Fibroblast of skin of left biceps (primary cell): ENCODE measurements at regions not wholly inside any gene's neighbourhood (a gene's known extent, or its start where the extent isn't known, plus 50 kb on each side); places are given as distances from the start of the nearest gene placed in this dataset.
"Not testable (repeated sequence)": the region's sequence is repeated elsewhere in the genome, so short reads cannot be mapped to it uniquely, and the experiment has no call there.

Source experiments
- DNase-seq, 2 experiments: peaks; one replicate each; pipeline ENCODE4 v3.0.0-alpha.2; 2013; ENCODE audit warnings: low read depth in 2 of 2

DNA sequence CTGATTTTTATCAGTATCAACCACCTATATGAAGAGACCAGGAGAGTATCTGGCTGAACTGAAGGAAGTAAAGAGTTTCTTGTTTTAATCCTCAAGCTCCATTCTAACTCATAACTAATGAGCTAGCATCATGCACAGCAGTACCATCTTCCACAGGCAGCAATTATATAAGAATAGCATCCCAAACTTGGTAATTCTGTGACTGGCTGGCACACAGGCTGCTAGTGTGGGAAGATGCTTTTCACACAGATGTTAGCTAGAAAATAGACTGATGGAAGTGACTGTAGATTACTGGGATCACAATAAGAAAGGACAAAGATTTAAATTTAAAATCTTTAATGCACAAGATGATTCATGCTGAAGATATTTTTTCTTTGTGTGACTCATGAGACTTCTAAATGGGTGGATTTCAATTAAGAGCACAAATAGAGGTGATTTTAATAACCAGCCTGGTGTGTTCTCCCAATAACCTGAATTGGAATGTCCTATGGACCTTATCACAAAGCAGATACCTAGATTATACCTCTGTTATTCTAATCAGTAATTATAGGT lies 417.7 kb upstream of the ATXN7L3B start:
- DNase-seq, result no peak

DNA sequence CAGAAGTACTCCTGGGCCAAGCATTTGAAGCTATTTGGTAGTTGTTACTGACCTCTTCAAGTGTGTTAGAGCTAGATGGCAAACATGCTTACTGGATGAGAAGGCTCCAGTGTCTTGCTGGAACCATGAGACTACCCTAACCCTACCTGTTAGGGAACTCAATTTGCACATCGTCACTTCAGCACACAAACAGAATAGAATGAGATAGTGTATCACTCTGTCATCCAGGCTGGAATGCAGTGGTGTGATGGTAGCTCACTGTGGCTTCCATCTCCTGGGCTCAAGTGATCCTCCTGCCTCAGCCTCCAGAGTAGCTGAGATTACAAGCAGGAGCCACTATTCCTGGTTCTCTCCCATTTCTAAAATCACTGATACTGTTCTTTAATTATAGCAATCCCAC lies 417.0 kb upstream of the ATXN7L3B start:
- DNase-seq, result no peak

DNA sequence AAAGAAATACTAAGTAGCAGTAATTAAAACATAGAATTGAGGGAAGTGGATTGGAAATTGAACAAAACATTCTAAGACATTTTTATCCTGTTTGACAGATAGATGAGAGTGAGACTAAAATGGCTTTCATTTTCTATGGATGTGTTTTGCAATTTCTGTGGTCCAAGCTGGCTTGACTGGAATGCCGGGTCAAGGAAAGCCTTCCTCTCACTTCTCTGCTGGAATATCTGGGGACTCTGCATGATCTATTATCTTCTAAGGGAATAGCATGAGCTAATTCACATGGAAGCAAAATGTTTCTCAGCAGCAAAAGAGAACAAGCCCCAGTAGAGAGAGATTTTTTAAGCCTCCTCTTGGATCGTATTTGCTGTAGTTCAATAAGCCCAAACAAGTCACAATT lies 407.9 kb upstream of the ATXN7L3B start:
- DNase-seq, result no peak

DNA sequence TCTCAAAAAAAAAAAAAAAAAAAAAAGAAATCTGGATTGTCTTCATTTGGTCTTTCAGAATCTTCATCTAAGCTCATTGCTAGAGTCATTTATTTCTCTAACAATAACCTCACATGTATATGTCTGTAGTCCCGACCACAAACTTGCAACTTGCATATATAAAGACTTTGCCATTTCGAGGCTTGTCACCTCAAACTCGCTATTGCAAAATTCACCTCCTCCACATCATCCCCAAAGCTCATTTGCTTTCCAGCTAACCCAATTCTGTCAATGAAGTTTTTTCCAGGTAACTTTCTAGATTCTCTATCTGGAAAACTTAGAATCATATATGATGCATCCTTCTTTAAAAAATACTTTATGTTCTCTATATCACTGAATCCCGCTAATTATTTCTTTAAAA lies 393.2 kb upstream of the ATXN7L3B start:
- no peak for DNase-seq

DNA sequence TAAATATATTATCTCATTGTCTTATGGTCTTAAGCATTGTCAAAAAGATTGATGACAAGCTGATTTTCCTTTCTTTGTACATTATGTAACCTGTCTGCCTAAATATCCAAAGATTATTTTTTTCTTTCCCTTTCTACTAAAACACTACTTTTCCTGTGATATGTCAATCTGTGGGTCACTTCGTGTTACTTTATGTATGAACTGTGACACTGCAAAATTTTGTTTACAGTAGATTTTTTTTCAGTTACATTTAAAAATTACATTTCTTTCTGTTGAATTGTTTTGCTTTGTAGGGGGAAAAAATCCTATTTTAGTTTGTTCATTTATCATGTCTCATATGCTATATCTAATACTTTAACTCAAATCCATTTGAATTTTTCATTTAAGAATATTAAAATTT lies 392.3 kb upstream of the ATXN7L3B start:
- no peak for DNase-seq

DNA sequence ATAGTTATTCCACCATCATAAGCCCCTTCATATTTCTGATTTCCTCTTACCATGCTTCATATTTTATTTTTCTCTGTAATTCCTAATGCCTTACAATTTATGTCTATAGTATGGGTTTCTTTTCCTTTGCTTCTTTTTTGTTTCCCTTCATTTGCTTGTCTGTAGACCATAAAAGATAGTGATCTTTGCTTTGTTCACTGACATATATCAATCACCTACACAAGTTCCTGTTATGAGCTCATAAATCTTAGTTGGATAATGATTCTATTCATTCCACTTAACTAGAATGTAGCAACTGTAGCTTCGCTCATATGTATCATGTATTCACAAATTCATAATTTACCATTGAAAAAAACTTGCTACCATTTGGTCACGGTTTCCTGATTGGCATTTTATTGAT lies 388.8 kb upstream of the ATXN7L3B start:
- DNase-seq, result no peak

DNA sequence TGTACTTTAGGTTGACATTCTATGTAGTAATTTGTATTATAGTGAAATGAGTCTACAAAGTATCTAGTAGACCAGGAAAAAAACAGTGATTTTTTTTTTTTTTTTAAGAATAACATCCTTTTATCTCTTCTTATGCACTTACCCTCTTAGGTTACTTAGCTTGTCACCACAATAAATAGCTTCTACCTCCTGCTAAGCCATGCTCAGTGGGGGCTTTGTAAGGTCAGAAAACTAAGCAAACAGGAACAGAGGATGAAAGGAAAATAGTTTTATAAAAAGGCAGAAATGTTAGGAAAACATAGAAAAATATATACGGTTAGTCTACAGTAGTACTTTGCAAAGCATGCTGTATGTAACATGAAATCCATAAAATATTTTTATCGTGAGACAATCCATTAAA lies 385.3 kb upstream of the ATXN7L3B start:
- DNase-seq, result no peak

DNA sequence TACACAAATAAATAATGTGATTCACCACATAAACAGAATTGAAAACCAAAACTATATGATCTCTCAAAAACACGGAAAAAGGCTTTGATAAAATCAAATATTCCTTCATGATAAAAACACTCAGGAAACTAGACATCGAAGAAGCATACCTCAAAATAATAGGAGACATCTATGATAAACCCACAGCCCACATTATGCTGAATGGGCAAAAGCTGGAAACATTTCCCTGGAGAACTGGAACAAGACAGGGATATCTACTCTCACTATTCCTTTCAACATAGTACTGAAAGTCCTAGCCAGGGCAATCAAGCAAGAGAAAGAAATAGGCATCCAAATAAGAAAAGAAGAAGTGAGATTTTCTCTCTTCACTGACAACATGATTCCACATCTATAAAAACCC lies 371.5 kb upstream of the ATXN7L3B start:
- no peak for DNase-seq

DNA sequence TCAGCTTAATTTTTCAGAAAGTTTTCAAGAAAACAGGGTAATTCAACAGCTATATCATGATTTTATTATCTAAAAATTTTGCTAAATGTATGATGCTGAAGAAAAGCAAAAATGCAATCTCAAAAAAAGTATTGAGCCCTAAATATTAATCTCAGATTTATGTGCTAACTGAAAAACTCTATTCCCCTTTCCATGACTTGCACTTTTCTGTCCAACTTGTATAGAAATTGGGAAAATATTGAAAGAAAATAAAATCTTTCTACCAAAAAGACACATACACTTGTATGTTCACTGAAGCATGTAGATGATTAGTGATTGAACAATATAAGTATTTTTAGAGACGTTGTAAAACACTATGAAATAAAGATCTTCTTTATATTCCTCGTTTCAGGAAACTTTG lies 368.0 kb upstream of the ATXN7L3B start:
- DNase-seq, result no peak

DNA sequence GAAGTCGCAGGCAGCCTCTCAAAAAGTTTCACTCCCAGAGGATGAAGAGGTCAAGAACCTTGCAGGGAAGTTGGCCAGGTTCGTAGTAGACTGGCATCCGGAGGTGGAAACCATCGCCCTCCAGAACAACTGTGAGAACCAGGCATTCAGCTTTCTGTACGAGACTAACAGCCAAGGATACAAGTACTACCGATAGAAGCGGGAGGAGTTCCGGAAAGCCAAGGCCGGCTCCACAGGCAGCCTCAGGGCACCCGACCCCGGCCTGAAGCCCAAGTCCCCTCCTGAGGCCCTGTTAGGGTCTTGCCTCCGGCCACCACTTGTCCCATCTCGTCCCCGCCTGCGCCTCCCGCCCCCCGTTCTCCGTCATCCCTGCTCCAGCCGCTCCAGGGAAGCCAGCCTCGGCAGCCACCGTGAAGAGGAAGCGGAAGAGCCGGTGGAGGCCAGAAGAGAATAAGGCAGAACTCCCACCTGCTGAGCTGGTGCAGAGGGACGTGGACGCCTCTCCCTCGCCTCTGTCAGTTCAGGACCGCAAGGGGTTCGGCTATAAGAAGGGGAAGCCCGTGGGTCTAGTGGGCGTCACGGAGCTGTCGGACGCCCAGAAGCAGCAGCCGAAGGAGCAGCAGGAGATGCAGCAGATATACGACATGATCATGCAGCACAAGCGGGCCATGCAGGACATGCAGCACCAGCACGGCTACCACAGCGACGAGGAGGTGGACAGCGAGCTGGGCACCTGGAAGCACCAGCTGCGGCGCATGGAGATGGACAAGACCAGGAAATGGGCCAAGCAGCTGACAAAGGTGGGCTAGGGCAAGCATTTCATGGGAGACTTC lies 366.8 kb upstream of the ATXN7L3B start:
- no peak for DNase-seq

DNA sequence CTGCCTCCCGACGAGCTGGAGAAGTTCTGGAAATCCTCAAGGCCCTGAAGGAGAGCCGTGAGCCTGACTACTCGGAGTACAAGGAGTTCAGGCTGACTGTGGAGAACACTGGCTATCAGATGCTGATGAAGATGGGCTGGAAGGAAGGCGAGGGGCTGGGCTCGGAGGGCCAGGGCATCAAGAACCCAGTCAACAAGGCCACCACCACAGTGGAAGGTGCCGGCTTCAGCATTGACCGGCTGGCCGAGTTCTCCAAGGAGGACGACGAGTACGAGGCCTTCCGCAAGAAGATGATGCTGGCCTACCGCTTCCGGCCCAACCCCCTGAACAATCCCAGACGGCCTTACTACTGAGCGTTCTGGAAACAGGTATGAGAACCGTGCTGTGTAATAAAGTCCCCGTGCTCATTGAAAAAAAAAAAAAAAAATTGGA lies 366.1 kb upstream of the ATXN7L3B start:
- no peak for DNase-seq

DNA sequence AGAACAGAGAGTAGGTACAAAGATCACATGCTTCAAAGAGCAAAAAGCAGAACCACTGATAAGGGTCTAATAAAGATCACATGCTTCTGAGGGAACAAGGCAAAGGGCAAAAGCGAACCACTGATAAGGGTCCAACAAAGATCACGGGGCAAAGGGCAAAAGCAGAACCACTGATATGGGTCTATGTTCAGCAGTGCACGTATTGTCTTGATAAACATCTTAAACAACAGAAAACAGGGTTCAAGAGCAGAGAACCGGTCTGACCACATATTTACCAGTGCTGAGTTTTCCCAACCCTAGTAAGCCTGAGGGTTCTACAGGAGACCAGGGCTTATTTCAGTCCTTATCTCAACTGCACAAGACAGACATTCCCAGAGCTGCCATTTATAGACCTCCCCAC lies 362.7 kb upstream of the ATXN7L3B start:
- not testable (repeated sequence) for DNase-seq

DNA sequence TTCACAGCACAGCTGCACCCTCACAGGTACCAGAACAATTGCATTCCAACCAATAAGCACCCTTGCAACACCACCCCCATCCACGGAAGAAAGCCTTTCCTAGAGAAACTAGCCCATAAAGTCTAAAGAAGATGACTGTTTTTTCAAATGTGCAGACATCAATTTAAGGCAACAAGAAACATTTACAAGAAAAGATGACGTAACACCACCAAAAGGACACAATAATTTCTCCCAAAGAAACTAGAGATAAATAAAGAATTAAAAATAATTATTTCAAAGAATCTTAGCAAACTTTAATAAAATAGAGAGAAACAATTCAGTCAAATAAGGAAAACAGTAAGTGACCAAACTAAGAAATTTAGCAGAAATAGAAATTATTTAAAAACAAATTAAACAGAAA lies 352.3 kb upstream of the ATXN7L3B start:
- no peak for DNase-seq

DNA sequence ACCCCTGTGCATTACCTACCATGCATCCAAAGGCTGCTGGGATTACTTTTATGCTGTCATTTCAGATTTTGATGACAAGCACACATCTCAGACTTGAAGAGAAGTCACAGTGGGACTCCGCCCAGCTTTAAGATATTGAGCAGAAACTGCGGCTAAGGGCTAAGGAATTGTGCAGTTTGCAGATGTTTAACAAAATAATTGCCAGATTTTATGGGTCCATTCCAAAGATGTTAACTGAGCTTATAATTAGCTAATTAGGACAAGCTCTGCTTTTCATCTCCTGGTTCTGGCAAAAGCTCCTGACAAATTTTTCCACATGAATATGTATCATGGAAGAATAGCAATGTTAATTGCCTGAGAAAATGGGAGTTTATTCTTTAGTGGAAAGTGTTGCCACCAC lies 344.4 kb upstream of the ATXN7L3B start:
- DNase-seq, result no peak

DNA sequence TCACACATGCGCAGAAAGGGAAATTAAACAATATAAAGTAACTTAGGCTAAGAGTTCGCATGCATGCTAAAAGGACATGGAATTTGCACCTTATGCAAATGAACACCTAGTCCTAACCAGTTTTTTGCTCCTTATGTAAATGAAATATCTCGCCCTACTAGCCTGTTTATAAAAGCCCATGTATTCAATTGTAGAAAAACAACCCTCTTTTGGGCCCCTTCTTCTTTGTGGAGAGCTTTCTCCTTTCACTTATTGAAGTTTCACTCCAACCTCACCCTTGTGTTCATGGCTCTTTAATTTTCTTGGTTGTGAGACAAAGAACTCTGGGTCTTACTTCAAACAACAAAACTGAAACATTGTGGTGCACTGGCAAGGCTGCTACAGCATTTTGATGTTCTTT lies 333.4 kb upstream of the ATXN7L3B start:
- DNase-seq, result no peak

DNA sequence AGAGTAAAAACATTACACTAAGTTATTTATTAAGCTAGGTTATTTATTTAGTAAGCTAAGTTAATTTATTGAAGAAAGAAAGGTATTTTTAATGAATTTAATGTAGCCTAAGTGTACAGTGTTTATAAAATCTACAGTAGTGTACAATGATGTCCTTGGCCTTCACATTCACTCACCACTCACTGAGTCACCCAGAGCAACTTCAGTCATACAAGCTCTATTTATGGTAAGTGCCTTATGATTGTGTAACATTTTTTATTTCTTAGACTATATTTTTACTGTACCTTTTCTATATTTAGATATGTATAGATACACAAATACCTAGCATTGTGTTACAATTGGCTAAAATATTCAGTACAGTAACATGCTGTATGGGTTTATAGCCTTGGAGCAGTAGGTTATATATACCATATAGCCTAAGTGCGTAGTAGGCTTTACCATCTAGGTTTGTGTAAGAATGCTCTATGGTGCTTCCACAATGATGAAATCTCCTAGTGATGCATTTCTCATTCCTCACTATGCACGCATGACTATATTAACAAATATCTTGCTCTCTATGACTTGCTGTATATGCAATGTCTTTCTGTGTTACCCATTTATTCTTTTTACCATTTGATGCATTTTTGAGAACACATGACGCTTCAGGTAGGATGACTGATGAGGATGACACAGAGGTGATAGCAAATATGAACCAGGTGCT lies 309.6 kb upstream of the ATXN7L3B start:
- DNase-seq, result no peak

DNA sequence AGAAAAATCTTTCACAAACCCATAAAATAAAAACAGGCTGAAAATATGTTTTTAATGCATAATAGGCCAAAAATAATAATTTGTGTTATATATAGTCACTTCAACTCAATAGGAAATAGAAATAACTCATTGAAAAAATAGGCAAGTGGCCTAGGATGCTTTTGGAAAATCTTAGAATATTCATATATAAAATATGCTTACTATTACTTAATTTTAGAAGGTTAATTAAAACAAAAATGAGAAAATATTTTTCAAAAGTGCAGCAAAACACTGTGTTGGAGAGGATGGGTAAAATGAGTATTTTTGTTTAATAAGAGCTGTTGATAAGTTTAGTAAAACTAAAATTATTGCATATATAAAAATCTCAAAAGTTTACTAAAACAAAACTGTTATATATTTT lies 308.0 kb upstream of the ATXN7L3B start:
- no peak for DNase-seq

DNA sequence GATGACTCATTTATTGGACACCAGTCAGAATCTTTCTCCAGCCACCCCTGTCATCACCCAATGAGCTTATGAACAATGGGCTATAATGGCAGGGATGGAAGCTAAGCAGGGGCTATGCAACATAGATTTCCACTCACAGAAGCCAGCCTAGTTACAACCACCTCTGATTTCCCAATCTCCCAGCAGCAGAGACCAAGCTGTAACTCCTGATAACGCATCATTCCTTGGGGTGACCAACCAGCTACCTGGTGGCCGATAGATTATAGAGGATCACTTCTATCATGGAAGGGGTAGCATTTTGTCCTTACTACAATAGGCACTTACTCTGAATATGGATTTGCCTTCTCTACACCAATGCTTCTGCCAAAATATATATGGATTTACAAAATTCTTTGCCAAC lies 302.3 kb upstream of the ATXN7L3B start:
- DNase-seq, result no peak

DNA sequence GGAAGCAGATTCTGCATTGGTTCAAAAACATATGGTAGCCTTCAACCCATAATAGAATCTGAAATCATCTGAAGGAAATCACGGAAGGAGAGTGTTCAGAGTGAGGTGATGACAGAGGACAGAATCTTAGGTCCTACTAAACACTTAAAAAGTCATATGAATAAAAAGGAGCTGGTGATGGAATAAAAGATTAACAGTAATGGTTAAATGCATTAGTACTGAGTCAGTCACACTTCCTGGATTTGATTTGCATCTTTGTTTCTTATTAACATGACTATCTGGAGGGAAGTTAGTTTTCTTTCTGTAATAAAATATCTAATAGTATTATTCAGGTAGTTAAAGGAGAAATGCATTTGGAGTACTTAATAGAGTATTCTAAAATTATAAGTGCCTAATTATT lies 296.3 kb upstream of the ATXN7L3B start:
- DNase-seq, result no peak

DNA sequence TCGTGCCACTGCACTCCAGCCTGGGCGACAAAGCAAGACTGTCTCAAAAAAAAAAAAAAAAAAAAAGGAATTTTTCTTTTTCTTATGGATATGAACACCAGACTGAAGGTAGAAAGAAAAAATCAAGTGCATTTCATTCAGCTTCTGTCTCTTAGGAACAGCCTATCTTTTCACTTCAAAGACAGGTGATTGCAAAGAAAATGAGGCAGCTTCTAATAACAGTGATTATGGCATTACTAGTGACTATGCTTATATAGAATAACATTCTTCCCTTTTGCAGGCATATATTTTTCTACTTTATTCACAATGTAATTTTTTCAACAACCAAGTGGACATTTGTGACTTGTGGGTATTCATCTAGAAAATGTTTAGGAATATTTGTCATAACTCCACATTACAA lies 295.5 kb upstream of the ATXN7L3B start:
- no peak for DNase-seq

DNA sequence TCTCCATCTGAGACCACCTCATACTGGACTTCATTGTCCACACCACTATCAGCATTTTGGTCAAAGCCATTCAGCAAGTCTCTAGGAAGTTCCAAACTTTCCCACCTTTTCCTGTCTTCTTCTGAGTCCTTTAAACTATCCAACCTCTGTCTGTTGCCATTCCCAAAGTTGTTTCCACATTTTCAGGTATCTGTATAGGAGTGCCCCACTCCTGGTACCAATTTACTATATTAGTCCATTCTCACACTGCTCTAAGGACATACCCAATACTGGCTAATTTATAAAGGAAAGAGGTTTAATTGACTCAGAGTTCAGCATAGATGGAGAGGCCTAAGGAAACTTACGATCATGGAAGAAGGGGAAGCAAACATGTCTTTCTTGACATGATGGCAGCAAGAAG lies 292.2 kb upstream of the ATXN7L3B start:
- no peak for DNase-seq

DNA sequence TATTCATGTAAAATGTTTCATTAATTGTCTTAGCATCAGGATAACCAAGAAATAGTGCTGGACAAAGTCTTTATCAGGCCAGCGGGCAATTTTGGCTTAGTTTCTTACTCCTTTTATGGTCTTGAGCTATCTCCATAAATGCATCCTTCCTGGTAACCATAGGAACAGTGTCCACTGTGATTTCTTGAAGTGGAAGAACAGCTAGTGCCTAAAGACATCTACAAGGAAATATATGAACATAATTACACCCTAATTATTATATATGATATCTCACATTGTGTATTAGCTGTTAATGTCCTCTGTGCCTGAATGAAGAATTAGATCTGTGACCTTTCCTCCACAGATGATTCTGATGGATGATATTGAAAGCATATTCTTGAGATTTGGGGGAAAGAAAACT lies 286.7 kb upstream of the ATXN7L3B start:
- DNase-seq, result no peak

DNA sequence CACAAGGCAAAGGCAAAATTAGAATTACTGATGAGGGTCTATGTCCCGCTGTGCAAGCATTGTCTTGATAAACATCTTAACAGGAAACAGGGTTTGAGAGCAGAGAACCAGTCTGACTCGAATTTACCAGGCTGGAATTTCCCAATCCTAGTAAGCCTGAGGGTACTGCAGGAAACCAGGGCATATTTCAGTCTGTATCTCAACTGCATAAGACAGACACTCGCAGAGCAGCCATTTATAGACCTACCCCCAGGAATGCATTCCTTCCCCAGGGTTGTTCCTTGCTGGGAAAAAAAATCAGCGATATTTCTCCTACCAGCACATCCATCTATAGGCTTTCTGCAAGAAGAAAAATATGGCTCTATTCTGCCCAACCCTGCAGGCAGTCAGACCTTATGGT lies 283.8 kb upstream of the ATXN7L3B start:
- not testable (repeated sequence) for DNase-seq
